ENCODE measurements at regions not wholly inside any gene's neighbourhood (a gene's known extent, or its start where the extent isn't known, plus 50 kb on each side); places are given as distances from the start of the nearest gene placed in this dataset.

DNA sequence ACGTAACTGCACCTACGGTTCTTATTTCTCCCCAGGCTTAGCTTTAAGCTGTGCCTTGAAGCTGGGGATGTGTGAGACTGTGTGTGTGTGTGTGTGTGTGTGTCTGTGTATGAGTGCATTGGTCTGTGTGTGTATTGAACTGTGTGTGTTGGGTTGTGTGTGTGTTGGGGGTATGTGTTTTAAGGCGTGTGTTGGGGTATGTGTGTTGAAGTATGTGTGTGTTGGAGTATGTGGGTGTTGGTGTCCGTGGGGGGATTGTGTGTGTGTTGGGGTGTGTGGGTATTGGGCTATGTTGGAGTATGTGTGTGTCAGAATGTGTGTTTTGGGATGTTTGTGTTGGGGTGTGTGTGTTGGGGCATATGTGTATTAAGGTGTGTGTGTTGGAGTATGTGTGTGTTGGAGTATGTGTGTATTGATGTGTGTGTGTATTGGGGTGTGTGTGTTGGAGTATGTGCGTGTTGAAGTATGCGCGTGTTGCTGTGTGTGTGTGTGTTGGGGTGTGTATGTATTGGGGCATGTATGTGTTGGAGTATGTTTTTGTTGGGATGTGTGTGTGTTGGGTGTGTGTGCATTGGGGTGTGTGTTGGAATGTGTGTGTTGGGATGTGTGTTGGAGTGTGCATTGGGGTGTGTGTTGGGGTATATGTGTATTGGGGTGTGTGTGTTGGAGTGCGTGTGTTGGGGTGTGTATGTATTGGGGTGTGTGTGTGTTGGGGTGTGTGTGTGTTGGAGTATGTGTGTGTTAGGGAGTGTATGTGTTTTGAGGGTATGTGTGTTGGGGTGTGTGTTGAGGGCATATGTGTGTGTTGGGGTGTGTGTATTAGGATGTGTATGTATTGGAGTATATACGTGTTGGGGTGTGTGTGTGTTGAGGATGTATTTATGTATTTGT is 76.4 kb downstream of the LSM3 start:
- TF ChIP-seq, protein P1, sequence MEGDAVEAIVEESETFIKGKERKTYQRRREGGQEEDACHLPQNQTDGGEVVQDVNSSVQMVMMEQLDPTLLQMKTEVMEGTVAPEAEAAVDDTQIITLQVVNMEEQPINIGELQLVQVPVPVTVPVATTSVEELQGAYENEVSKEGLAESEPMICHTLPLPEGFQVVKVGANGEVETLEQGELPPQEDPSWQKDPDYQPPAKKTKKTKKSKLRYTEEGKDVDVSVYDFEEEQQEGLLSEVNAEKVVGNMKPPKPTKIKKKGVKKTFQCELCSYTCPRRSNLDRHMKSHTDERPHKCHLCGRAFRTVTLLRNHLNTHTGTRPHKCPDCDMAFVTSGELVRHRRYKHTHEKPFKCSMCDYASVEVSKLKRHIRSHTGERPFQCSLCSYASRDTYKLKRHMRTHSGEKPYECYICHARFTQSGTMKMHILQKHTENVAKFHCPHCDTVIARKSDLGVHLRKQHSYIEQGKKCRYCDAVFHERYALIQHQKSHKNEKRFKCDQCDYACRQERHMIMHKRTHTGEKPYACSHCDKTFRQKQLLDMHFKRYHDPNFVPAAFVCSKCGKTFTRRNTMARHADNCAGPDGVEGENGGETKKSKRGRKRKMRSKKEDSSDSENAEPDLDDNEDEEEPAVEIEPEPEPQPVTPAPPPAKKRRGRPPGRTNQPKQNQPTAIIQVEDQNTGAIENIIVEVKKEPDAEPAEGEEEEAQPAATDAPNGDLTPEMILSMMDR (conservative IDR thresholded peaks at IDR 0.05 in 1 of 2, IDR thresholded peaks at IDR 0.05 in 1 of 2; ENCODE audit: extremely low read depth in 1 of 2, insufficient read depth in 1 of 2, low read depth in 1 of 2, low read length in 2 of 2): no peak
- TF ChIP-seq EZH2 (IDR thresholded peaks at IDR 0.05; ENCODE audit: borderline replicate concordance, low read length): no peak
